ENCODE measurements at regions not wholly inside any gene's neighbourhood (a gene's known extent, or its start where the extent isn't known, plus 50 kb on each side); places are given as distances from the start of the nearest gene placed in this dataset.

DNA sequence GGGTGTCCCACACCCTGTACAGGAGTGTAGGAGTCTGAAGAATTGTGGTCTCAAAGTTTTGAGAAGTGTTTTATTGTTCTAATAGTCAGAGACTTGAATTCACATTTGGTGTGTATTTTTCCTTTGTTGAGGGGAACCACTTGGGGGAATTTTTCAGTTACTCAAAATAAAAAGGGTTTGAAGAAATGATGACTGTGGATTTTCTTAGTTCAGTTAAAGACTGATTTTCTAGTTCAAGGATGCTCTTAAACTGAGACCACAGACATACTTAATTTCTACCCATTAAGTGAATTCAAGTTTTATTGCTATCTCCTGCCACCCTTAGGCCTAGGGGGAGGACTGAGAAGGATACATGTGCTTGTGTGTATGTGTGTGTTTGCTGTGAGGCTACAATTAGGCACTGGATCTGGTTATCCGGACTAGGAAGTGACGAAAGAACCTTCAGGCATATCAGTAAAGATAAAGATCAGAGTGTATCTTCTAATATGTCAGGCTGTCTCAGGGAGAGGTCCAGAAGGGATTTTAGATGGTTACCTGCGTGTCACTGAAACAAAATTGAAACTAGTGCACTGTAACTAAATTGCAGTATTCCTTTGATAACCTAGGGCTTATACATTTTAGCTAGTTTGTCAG, 234.9 kb upstream of the DACH1 start:
- TF ChIP-seq, protein P1, sequence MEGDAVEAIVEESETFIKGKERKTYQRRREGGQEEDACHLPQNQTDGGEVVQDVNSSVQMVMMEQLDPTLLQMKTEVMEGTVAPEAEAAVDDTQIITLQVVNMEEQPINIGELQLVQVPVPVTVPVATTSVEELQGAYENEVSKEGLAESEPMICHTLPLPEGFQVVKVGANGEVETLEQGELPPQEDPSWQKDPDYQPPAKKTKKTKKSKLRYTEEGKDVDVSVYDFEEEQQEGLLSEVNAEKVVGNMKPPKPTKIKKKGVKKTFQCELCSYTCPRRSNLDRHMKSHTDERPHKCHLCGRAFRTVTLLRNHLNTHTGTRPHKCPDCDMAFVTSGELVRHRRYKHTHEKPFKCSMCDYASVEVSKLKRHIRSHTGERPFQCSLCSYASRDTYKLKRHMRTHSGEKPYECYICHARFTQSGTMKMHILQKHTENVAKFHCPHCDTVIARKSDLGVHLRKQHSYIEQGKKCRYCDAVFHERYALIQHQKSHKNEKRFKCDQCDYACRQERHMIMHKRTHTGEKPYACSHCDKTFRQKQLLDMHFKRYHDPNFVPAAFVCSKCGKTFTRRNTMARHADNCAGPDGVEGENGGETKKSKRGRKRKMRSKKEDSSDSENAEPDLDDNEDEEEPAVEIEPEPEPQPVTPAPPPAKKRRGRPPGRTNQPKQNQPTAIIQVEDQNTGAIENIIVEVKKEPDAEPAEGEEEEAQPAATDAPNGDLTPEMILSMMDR (IDR thresholded peaks at IDR 0.05): no peak
- TF ChIP-seq POLR2AphosphoS5 (IDR thresholded peaks at IDR 0.05) (no peak), POLR2A (IDR thresholded peaks at IDR 0.05) (no peak)
